GM12891 (cell line): ENCODE measurements at regions not wholly inside any gene's neighbourhood (a gene's known extent, or its start where the extent isn't known, plus 50 kb on each side); places are given as distances from the start of the nearest gene placed in this dataset.

Experiments
- SPI1 ChIP-seq: IDR thresholded peaks from 2 replicates; pipeline ENCODE4 v1.6.1; 2011; ENCODE audit warnings: low read depth, low read length, control low read depth
- TAF1 ChIP-seq: IDR thresholded peaks from 2 replicates; pipeline ENCODE4 v1.6.1; 2011; ENCODE audit warnings: low read depth, low read length, control low read depth

- TF ChIP-seq SPI1: no peak
- TF ChIP-seq TAF1: no peak
Measured at GRCh38 chr7:24356718-24357386, 72.9 kb downstream of the NPY start.
